Heart left ventricle (tissue), 13 donors: ENCODE measurements at regions not wholly inside any gene's neighbourhood (a gene's known extent, or its start where the extent isn't known, plus 50 kb on each side); places are given as distances from the start of the nearest gene placed in this dataset.

ENCODE experiments used
- POLR2A ChIP-seq, 2 donors: fragments of 450-650 bp; IDR thresholded peaks; one replicate each; pipeline ENCODE4 v1.6.1; 2017; ENCODE audit warnings: antibody characterized with exemption in 2 of 2, mild to moderate bottlenecking in 2 of 2, moderate library complexity in 2 of 2
- TF ChIP-seq, protein P1 (sequence below), 12 donors: fragments of 200-600 bp; sonication (generic) in 4 of 12; IDR thresholded peaks; one replicate each; pipeline versions ENCODE4 v1.5.0 to v1.8.0; 2018 to 2022; ENCODE audit warnings: antibody characterized with exemption in 12 of 12, mild to moderate bottlenecking in 5 of 12
- donor health status: ischemic (EF 13 %, LVEDD 7.1; RV severe dilation, severe dysfunction).
- donor health status: DM: no; HTN: yes; CAD: no.
- donor health status: DM: no; HTN: no; CAD: no.
- donor health status: ischemic (EF 25% LVEDD 6.9; RV normal size, moderate dysfunction).
- donor health status: ischemic (EF 25% LVEDD 5.7; RV mildly dilated, moderate dysfunction).
- donor health status: ischemic (EF 35%, LVEDD 5.7; RV mildly dilated, moderate dysfunction).
- donor health status: nonischemic (EF 11% LVEDD 7.7; RV severe dilation, severe dysfunction).
- donor health status: DM: yes; HTN: yes; CAD: no.
- donor health status: PGD.
- donor health status: ischemic (EF 29% LVEDD 5.4; RV normal size, mild dysfunction).
- donor health status: nonischemic (EF 23%, LVEDD 6.1; RV moderate dilation, normal function).

GRCh38 chr9:109967651-109968642 is 187.9 kb downstream of the PALM2AKAP2 start:
- TF ChIP-seq POLR2A (IDR thresholded peaks at IDR 0.05): no peak
- TF ChIP-seq, protein P1, sequence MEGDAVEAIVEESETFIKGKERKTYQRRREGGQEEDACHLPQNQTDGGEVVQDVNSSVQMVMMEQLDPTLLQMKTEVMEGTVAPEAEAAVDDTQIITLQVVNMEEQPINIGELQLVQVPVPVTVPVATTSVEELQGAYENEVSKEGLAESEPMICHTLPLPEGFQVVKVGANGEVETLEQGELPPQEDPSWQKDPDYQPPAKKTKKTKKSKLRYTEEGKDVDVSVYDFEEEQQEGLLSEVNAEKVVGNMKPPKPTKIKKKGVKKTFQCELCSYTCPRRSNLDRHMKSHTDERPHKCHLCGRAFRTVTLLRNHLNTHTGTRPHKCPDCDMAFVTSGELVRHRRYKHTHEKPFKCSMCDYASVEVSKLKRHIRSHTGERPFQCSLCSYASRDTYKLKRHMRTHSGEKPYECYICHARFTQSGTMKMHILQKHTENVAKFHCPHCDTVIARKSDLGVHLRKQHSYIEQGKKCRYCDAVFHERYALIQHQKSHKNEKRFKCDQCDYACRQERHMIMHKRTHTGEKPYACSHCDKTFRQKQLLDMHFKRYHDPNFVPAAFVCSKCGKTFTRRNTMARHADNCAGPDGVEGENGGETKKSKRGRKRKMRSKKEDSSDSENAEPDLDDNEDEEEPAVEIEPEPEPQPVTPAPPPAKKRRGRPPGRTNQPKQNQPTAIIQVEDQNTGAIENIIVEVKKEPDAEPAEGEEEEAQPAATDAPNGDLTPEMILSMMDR (IDR thresholded peaks at IDR 0.05): no peak
